GM20000 (cell line): ENCODE measurements at regions not wholly inside any gene's neighbourhood (a gene's known extent, or its start where the extent isn't known, plus 50 kb on each side); places are given as distances from the start of the nearest gene placed in this dataset.

Experiments
- DNase-seq: peaks from one replicate; pipeline ENCODE4 v3.0.0; 2012; ENCODE audit warnings: low spot score
- TF ChIP-seq, protein P1 (sequence below): IDR thresholded peaks from 2 replicates; pipeline ENCODE4 v1.5.1; 2012; ENCODE audit warnings: mild to moderate bottlenecking, control low read depth; ENCODE audit errors: extremely low read depth, missing control alignments

DNA sequence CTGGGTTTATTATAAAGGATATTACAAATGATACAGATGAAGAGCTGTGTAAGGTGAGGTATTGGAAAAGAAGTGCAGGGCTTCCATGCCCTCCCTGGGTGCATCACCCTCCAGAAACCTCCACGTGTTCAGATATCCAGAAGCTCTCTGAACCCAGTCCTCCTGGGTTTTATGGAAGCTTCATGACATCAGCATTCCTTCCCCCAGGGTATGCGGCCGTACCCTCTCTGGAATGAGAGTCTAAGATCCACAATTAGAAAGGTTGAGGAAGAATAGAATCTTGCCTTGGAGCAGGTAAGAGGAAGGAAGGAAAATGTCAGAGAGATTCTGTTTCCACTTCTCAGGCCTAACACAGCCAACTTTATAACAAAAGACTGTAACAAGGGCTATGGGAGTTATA is 208.2 kb upstream of the DCC start:
- TF ChIP-seq, protein P1, sequence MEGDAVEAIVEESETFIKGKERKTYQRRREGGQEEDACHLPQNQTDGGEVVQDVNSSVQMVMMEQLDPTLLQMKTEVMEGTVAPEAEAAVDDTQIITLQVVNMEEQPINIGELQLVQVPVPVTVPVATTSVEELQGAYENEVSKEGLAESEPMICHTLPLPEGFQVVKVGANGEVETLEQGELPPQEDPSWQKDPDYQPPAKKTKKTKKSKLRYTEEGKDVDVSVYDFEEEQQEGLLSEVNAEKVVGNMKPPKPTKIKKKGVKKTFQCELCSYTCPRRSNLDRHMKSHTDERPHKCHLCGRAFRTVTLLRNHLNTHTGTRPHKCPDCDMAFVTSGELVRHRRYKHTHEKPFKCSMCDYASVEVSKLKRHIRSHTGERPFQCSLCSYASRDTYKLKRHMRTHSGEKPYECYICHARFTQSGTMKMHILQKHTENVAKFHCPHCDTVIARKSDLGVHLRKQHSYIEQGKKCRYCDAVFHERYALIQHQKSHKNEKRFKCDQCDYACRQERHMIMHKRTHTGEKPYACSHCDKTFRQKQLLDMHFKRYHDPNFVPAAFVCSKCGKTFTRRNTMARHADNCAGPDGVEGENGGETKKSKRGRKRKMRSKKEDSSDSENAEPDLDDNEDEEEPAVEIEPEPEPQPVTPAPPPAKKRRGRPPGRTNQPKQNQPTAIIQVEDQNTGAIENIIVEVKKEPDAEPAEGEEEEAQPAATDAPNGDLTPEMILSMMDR = no peak
- DNase-seq = no peak

DNA sequence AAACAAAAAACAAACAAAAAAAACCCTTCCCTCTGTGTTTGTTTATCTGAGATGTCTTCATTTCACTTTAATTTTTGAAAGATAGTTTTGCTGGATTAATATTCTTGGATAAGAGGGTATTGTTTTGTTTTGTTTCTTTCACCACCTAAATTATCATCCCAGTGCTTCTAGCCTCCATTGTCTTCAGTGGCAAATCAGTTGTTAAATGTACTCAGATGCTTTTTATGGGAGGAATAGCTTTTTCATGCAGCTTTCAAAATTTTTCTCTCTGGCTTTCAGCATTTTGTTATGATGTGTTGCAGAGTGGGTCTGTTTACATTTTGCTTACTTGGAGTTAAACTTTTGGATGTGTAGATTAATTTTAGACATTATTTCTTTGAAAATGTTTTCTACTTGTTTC is 203.5 kb upstream of the DCC start:
- TF ChIP-seq, protein P1 = no peak
- no peak for DNase-seq

DNA sequence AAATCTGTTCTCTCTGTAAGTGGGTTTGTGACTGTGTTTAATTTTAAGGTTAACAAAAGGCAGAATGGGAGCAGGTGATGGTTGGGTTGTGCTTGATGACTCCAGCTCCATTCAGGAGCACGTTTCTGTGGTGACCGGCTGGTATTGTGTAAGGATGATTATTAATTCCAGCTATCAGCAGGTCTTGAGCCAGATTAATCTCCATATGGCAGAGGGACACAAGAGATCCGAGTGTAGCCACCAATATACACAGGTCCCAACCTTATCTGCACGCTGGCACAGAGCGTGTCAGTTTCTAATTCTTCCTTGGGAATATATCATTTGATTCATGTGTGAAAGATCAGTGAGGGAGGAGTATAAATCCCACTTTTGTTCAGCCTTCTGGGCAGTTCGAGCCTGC is 199.0 kb upstream of the DCC start:
- no peak for DNase-seq
- TF ChIP-seq, protein P1 = no peak

DNA sequence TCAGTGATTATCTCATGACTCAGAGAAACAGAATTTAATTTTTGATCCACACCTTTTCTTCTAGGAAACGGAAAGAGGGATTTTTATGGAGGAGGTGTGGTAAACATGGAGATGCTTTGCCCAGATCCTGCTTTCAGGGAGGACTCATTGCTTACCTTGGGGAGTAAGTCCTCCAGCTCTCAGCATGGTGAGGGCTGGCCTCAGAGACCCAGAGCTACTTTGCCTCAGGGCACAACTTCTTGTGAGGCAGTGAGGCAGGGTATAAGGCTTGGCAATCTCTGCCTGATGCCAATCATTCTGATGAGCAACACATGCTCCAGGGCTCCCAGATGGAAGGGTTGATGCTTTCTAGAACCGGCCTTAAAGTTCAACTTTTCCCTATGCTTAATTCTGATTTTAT is 189.9 kb upstream of the DCC start:
- DNase-seq = no peak
- TF ChIP-seq, protein P1 = no peak

DNA sequence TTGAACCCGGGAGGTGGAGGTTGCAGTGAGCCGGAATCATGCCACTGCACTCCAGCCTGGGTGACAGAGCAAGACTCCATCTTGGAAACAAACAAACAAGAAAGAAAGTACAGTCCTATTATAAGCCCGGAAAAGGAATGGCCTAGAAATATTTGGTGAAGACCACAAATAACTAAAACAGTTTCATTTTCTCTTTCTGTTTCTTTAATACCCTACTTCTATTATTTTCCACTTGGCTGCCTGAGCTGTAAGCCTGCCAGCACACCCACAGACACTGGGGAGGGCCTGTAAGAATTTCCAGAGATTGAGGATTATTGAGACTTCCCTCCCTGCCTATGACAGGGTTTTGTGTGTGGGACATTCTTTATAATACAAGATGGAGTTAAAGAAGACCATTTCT is 188.0 kb upstream of the DCC start:
- DNase-seq = peak; percentile 24

DNA sequence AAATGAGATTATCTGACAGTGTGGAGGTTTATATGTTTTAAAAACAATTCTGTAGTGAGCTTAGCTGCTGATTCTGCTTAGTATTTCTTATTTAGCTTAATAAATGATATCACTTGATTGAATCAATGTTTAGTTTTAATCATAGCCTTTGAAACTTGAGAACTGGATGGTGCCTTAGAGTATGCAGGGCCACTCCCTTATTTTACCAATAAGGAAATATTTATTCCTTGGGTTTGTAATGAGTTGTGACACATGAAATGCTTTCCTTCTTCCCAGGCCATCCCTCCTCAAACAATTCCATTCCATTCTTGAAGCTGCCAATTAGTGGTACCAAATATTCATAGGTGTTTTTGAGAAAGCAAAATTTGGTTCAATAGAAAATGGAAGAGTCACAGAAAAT is 183.8 kb upstream of the DCC start:
- TF ChIP-seq, protein P1 = no peak

More for the DNA sequence above, 188.0 kb upstream of the DCC start:
- TF ChIP-seq, protein P1 = no peak

DNA sequence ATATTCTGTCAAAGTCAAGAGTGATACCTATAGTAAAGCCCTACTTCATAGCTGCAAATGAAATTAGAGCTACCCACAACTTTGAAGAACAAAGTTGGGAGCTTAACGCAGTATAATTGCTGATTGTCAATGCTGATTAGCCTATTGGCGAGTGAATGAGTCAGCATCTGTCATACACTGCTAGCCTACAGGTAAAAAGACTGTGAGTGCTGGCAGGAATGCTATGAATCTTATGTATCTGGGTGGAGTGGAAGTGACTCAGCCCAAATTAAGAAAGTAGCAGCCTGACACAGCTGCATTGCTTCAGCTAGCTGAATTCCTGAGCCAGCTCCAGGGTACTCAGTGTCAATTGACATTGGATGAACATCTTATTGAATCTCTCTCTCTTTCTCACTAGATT is 179.4 kb upstream of the DCC start:
- no peak for DNase-seq
- TF ChIP-seq, protein P1 = no peak

More for the DNA sequence above, 183.8 kb upstream of the DCC start:
- DNase-seq = no peak
